ENCODE measurements at regions not wholly inside any gene's neighbourhood (a gene's known extent, or its start where the extent isn't known, plus 50 kb on each side); places are given as distances from the start of the nearest gene placed in this dataset.

DNA sequence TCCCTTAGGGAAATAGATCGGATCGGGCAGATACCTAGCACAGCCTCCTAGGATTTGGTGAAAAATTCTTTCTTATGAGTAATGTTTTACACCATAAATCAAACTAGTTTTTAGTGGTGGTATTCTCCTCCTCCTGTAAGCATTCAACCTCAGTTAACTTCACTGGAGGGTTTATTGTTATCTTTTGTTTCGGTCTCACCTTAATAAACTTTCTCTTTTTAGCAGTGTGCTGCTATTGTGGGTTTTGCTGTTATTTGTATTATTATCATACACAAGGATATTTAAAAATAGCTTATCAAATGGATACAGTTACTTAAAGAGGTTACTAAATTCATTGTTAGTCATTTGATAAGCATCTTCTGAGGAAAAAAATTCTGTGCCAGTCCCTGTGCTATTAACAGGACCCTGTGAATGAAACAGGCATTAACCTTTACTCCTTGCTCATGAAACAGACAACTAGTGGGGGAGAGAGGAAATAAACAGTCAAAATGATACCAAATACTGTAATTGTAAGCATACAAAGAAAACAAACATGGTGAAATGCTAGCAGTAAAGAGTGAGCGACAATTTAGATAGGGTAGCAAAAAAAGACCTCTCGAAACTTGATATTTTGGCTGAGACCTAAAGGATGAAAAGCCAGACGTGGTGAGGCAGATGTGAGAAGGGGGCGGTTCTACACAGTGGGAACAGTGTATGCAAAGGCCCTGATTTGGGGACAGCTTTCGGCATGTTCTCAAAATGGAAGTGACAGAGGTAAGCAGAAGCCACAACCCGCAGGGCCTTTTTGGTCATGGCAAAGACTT lies 178.7 kb upstream of the SOX5 start:
- Mint-ChIP-seq H3K4me3 (no peak overlapping the region), H3K36me3 (no peaks in the 10 kb centered on the region), H3K4me1 (peaks cover 20% of the 10 kb centered on the region), H3K27ac (no peak overlapping the region), H3K27me3 (ENCODE audit: low read depth) (peaks cover 50% of the 10 kb centered on the region), H3K9me3 (no peaks in the 10 kb centered on the region)
- DNase-seq (ENCODE audit: low spot score) = no peak
- no peak for ATAC-seq
- ChIA-PET POLR2A (no interaction called here), CTCF (no interaction called here)
- TF ChIP-seq, protein P1, sequence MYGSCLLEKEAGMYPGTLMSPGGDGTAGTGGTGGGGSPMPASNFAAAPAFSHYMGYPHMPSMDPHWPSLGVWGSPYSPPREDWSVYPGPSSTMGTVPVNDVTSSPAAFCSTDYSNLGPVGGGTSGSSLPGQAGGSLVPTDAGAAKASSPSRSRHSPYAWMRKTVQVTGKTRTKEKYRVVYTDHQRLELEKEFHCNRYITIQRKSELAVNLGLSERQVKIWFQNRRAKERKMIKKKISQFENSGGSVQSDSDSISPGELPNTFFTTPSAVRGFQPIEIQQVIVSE (CRISPR knock-in tag; IDR thresholded peaks at IDR 0.05; ENCODE audit: borderline replicate concordance) = no peak
- TF ChIP-seq ZNF219 (CRISPR knock-in tag; IDR thresholded peaks at IDR 0.05; ENCODE audit: borderline replicate concordance) (no peak), HMGA2 (CRISPR knock-in tag; IDR thresholded peaks at IDR 0.05) (no peak), NFATC4 (CRISPR knock-in tag; IDR thresholded peaks at IDR 0.05) (no peak), NFYB (CRISPR knock-in tag; conservative IDR thresholded peaks at IDR 0.05; ENCODE audit: low read depth) (no peak), EMX1 (CRISPR knock-in tag; IDR thresholded peaks at IDR 0.05) (no peak), GABPB1 (CRISPR knock-in tag; IDR thresholded peaks at IDR 0.05) (no peak), FOXP1 (CRISPR knock-in tag; IDR thresholded peaks at IDR 0.05; ENCODE audit: borderline replicate concordance) (no peak), ZNF263 (CRISPR knock-in tag; IDR thresholded peaks at IDR 0.05; ENCODE audit: low read depth) (no peak)
- TF ChIP-seq, protein P2, sequence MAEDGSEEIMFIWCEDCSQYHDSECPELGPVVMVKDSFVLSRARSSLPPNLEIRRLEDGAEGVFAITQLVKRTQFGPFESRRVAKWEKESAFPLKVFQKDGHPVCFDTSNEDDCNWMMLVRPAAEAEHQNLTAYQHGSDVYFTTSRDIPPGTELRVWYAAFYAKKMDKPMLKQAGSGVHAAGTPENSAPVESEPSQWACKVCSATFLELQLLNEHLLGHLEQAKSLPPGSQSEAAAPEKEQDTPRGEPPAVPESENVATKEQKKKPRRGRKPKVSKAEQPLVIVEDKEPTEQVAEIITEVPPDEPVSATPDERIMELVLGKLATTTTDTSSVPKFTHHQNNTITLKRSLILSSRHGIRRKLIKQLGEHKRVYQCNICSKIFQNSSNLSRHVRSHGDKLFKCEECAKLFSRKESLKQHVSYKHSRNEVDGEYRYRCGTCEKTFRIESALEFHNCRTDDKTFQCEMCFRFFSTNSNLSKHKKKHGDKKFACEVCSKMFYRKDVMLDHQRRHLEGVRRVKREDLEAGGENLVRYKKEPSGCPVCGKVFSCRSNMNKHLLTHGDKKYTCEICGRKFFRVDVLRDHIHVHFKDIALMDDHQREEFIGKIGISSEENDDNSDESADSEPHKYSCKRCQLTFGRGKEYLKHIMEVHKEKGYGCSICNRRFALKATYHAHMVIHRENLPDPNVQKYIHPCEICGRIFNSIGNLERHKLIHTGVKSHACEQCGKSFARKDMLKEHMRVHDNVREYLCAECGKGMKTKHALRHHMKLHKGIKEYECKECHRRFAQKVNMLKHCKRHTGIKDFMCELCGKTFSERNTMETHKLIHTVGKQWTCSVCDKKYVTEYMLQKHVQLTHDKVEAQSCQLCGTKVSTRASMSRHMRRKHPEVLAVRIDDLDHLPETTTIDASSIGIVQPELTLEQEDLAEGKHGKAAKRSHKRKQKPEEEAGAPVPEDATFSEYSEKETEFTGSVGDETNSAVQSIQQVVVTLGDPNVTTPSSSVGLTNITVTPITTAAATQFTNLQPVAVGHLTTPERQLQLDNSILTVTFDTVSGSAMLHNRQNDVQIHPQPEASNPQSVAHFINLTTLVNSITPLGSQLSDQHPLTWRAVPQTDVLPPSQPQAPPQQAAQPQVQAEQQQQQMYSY (CRISPR knock-in tag; IDR thresholded peaks at IDR 0.05) = no peak
- TF ChIP-seq, protein P3, sequence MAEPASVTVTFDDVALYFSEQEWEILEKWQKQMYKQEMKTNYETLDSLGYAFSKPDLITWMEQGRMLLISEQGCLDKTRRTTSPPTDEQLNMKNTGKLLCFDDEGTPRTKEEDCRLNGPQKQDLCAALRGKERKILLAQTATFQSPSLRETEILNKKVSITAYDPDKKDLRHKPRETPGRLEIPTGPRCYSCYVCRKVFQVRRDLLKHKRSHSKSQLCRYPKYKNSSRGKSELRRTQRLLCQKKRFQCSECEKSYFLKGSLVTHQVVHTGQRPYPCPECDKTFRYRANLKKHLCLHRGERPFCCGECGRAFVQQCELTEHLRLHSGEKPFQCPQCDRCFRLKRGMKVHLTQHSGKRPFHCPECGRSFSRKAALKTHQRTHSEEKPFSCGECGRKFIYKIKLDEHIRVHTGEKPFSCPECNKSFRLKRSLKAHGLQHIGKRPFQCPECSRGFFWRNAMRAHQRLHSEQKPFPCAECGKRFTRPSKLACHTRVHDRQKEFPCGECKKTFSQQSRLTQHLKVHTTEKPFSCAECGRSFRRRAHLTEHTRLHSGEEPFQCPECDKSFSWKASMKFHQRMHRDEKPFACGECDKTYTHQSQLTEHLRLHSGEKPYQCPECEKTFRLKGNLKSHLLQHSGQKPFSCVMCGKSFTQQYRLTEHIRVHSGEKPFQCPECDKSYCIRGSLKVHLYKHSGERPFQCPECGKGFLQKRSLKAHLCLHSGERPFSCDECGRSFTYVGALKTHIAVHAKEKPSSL (CRISPR knock-in tag; conservative IDR thresholded peaks at IDR 0.05) = no peak
- TF ChIP-seq, protein P4, sequence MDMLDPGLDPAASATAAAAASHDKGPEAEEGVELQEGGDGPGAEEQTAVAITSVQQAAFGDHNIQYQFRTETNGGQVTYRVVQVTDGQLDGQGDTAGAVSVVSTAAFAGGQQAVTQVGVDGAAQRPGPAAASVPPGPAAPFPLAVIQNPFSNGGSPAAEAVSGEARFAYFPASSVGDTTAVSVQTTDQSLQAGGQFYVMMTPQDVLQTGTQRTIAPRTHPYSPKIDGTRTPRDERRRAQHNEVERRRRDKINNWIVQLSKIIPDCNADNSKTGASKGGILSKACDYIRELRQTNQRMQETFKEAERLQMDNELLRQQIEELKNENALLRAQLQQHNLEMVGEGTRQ (CRISPR knock-in tag; IDR thresholded peaks at IDR 0.05) = no peak
- TF ChIP-seq, protein P5, sequence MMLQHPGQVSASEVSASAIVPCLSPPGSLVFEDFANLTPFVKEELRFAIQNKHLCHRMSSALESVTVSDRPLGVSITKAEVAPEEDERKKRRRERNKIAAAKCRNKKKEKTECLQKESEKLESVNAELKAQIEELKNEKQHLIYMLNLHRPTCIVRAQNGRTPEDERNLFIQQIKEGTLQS (CRISPR knock-in tag; conservative IDR thresholded peaks at IDR 0.05) = no peak
- TF ChIP-seq, protein P6, sequence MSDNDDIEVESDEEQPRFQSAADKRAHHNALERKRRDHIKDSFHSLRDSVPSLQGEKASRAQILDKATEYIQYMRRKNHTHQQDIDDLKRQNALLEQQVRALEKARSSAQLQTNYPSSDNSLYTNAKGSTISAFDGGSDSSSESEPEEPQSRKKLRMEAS (CRISPR knock-in tag; IDR thresholded peaks at IDR 0.05) = no peak

DNA sequence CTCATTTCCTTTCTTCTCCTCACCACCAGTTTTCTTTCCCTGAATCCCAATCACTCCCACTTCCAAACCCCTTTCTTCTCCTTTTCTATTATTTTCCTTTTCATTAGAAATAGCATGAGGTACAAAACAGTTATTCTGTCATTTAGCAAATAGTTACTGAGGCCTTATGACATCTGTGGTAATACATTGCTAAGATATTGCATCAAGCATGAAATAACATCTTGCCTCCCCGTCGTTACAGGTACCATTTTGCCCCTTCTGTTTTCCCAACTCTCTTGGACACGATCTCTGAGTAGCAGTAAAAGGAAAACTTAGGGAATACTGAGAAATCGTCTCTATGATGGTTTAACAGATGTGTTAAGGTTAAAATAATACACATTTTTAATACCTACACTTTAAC lies 175.8 kb upstream of the SOX5 start:
- Mint-ChIP-seq H3K36me3 (no peaks in the 10 kb centered on the region), H3K9me3 (no peaks in the 10 kb centered on the region), H3K27ac (no peak overlapping the region), H3K4me1 (peaks cover 18% of the 10 kb centered on the region), H3K27me3 (ENCODE audit: low read depth) (peaks cover 21% of the 10 kb centered on the region), H3K4me3 (no peak overlapping the region)
- DNase-seq (ENCODE audit: low spot score) (no peak), ATAC-seq (no peak)
- POLR2A ChIA-PET = no interaction called here
- CTCF ChIA-PET = no interaction called here
- TF ChIP-seq NR2C2 (CRISPR knock-in tag; IDR thresholded peaks at IDR 0.05) = no peak
- no peak for TF ChIP-seq IRF2 (CRISPR knock-in tag; IDR thresholded peaks at IDR 0.05; ENCODE audit: borderline replicate concordance, low read depth)
- no peak for TF ChIP-seq ATF1 (CRISPR knock-in tag; IDR thresholded peaks at IDR 0.05)
- no peak for TF ChIP-seq ZNF317 (CRISPR knock-in tag; IDR thresholded peaks at IDR 0.05; ENCODE audit: borderline replicate concordance, low read depth)
- TF ChIP-seq, protein P1 (CRISPR knock-in tag; IDR thresholded peaks at IDR 0.05; ENCODE audit: borderline replicate concordance) = no peak
- TF ChIP-seq NFATC4 (CRISPR knock-in tag; IDR thresholded peaks at IDR 0.05) = no peak
- TF ChIP-seq, protein P7, sequence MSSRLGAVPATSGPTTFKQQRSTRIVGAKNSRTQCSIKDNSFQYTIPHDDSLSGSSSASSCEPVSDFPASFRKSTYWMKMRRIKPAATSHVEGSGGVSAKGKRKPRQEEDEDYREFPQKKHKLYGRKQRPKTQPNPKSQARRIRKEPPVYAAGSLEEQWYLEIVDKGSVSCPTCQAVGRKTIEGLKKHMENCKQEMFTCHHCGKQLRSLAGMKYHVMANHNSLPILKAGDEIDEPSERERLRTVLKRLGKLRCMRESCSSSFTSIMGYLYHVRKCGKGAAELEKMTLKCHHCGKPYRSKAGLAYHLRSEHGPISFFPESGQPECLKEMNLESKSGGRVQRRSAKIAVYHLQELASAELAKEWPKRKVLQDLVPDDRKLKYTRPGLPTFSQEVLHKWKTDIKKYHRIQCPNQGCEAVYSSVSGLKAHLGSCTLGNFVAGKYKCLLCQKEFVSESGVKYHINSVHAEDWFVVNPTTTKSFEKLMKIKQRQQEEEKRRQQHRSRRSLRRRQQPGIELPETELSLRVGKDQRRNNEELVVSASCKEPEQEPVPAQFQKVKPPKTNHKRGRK (CRISPR knock-in tag; IDR thresholded peaks at IDR 0.05; ENCODE audit: borderline replicate concordance) = no peak
- TF ChIP-seq, protein P5 (CRISPR knock-in tag; conservative IDR thresholded peaks at IDR 0.05) = no peak
- TF ChIP-seq, protein P8, sequence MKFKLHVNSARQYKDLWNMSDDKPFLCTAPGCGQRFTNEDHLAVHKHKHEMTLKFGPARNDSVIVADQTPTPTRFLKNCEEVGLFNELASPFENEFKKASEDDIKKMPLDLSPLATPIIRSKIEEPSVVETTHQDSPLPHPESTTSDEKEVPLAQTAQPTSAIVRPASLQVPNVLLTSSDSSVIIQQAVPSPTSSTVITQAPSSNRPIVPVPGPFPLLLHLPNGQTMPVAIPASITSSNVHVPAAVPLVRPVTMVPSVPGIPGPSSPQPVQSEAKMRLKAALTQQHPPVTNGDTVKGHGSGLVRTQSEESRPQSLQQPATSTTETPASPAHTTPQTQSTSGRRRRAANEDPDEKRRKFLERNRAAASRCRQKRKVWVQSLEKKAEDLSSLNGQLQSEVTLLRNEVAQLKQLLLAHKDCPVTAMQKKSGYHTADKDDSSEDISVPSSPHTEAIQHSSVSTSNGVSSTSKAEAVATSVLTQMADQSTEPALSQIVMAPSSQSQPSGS (CRISPR knock-in tag; IDR thresholded peaks at IDR 0.05; ENCODE audit: borderline replicate concordance, low read depth) = no peak
- TF ChIP-seq ZBTB21 (CRISPR knock-in tag; IDR thresholded peaks at IDR 0.05; ENCODE audit: borderline replicate concordance) = no peak

Data from WTC11 (cell line).